Prostate gland (tissue), 2 donors: ENCODE measurements at regions not wholly inside any gene's neighbourhood (a gene's known extent, or its start where the extent isn't known, plus 50 kb on each side); places are given as distances from the start of the nearest gene placed in this dataset.

Experiments used
- DNase-seq: peaks from one replicate; pipeline ENCODE4 v3.0.0-alpha.2; 2019; ENCODE audit warnings: low spot score
- H3K27ac ChIP-seq, 2 donors: fragments of 200-600 bp; sonication (generic); 2 replicates each; pipeline ENCODE4 v1.5.1; 2017 to 2019
- H3K27me3 ChIP-seq: fragments of 200-600 bp; sonication (generic); replicated peaks from 2 replicates; pipeline ENCODE4 v1.5.1; 2019; ENCODE audit not compliant: insufficient read depth
- H3K36me3 ChIP-seq, 2 donors: fragments of 200-600 bp; sonication (generic); 1 replicate in 1 of 2; 2 replicates in 1 of 2; pipeline versions ENCODE4 v1.5.1 to v1.8.1; 2017 to 2019
- H3K4me1 ChIP-seq: fragments of 200-600 bp; sonication (generic); replicated peaks from 2 replicates; pipeline ENCODE4 v1.5.1; 2019
- H3K4me3 ChIP-seq, 2 donors: fragments of 200-600 bp; sonication (generic); 2 replicates each; pipeline ENCODE4 v1.5.1; 2017 to 2019
- H3K9me3 ChIP-seq: fragments of 200-600 bp; sonication (generic); 2 replicates; pipeline ENCODE4 v1.5.1; 2017
- POLR2A ChIP-seq: fragments of 450-650 bp; IDR thresholded peaks from one replicate; pipeline ENCODE4 v1.6.1; 2016; ENCODE audit warnings: antibody characterized with exemption, mild to moderate bottlenecking
- POLR2AphosphoS5 ChIP-seq: sonication (generic); formaldehyde crosslinking; IDR thresholded peaks from one replicate; pipeline ENCODE4 v1.6.1; 2017; ENCODE audit warnings: antibody characterized with exemption
- WGBS: methylation state at CpG from one replicate; pipeline ENCODE4 v1.1.5; 2018; 5-methylcytosine and 5-hydroxymethylcytosine counted together
- intact Hi-C: fragments of 100-400 bp; cut with DNase I; formaldehyde crosslinking; loops from one replicate; pipeline ENCODE4 v1.14.2; 2022
- TF ChIP-seq, protein P1 (sequence below), 4 experiments: fragments of 200-600 bp in 2 of 4; fragments of 450-650 bp in 2 of 4; sonication (generic) in 2 of 4; IDR thresholded peaks; 1 replicate in 3 of 4; 2 replicates in 1 of 4; pipeline ENCODE4 v1.5.1; 2016 to 2019; ENCODE audit warnings: antibody characterized with exemption in 4 of 4, mild to moderate bottlenecking in 2 of 4, moderate library complexity in 2 of 4

DNA sequence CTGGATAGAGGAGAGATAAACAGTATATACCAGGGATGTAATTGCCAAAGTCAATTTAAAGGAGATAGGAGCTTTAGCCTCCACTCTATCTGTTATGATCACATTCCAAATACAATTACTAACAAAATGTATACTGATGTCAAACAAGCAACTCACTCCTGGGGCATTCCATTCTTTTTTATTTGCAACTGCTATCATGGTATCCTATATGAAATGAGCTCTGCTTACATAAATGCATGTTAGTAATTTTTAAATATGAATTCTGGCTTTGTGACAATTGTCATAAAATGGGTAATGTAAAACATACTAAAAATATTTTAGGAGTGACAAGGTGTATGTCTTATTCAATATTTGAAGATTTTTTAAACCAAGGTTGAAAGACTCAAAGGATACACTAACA lies 751.1 kb downstream of the HACE1 start:
- Histone ChIP-seq H3K4me3 (no peak overlapping the region), H3K4me1 (no peaks in the 10 kb centered on the region), H3K36me3 (no peaks in the 10 kb centered on the region)

DNA sequence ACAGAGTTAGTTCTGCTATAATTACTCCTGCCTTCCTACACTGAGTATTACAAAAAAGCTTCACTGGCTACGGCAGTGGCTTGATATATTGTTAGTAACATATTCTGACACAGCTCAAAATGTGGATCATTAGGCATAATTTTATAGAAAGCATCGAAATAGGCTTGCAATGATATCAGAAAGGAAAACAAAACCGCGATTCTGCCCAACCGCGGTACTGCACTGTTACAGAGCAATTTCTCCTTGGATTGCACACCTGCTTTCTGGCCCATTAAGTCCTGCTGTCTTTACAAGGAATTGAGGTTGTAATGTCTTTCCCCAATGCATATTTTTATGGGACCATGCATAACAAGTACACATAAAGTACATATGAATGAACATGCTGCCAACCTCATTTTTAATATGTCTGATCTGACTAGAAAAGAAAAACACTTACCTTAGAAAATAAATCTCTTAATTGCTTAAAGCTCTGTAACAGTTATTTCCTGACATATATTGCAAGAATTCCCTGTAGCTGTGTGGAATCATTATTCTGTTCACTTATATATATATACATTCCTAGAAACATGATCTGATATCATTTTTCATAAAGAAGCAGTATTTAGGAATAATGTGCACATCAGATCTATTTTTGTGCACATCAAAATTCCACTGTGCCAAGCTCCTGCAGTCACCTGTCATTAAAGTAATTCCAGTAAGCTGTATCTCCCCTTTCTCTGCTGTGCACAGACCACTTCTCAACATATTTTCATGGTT lies 763.9 kb downstream of the HACE1 start:
- no peaks in the 10 kb centered on the region for H3K27me3 ChIP-seq
- TF ChIP-seq, protein P1, sequence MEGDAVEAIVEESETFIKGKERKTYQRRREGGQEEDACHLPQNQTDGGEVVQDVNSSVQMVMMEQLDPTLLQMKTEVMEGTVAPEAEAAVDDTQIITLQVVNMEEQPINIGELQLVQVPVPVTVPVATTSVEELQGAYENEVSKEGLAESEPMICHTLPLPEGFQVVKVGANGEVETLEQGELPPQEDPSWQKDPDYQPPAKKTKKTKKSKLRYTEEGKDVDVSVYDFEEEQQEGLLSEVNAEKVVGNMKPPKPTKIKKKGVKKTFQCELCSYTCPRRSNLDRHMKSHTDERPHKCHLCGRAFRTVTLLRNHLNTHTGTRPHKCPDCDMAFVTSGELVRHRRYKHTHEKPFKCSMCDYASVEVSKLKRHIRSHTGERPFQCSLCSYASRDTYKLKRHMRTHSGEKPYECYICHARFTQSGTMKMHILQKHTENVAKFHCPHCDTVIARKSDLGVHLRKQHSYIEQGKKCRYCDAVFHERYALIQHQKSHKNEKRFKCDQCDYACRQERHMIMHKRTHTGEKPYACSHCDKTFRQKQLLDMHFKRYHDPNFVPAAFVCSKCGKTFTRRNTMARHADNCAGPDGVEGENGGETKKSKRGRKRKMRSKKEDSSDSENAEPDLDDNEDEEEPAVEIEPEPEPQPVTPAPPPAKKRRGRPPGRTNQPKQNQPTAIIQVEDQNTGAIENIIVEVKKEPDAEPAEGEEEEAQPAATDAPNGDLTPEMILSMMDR (IDR thresholded peaks at IDR 0.05): no peak
- TF ChIP-seq POLR2A (no peak), POLR2AphosphoS5 (no peak)

More for the DNA sequence above, 751.1 kb downstream of the HACE1 start:
- TF ChIP-seq, protein P1 (IDR thresholded peaks at IDR 0.05): no peak
- TF ChIP-seq POLR2A (no peak), POLR2AphosphoS5 (no peak)
- Histone ChIP-seq H3K27me3 (no peaks in the 10 kb centered on the region), H3K27ac (no peak overlapping the region), H3K9me3 (no peaks in the 10 kb centered on the region)
- no peak for DNase-seq
- intact Hi-C loops: no loop called here

DNA sequence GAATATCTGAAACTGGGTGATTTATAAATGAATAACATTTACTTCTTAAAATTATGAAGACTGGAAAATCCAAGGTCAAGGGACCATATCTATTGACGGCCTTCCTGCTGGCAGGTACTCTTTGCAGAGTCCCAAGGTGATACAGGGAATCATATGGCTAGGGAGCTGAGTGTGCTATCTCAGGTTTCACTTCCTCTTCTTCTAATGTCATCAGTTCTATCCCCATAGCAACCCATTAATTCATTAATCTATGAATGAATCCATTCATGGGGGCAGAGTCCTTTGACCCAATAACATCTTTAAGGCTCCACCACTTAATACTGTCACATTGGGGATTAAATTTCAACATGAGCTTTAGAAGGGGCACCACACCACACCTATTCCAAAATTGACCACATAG lies 772.0 kb downstream of the HACE1 start:
- intact Hi-C loops: no loop called here
- WGBS: 78% methylated on average over 1 of the region's 1 CpG
- Histone ChIP-seq H3K4me3 (no peak overlapping the region), H3K27ac (no peak overlapping the region), H3K27me3 (no peaks in the 10 kb centered on the region), H3K36me3 (no peaks in the 10 kb centered on the region), H3K4me1 (no peaks in the 10 kb centered on the region), H3K9me3 (no peaks in the 10 kb centered on the region)
- no peak for DNase-seq
- no peak for TF ChIP-seq POLR2A
- TF ChIP-seq, protein P1 (IDR thresholded peaks at IDR 0.05): no peak
- TF ChIP-seq POLR2AphosphoS5: no peak

More for the DNA sequence above, 763.9 kb downstream of the HACE1 start:
- Histone ChIP-seq H3K4me1 (no peaks in the 10 kb centered on the region), H3K27ac (no peak overlapping the region), H3K9me3 (no peaks in the 10 kb centered on the region), H3K36me3 (no peaks in the 10 kb centered on the region), H3K4me3 (no peak overlapping the region)
- DNase-seq: no peak
- intact Hi-C loops: no loop called here
- 61% methylated on average over 6 of the region's 6 CpGs for WGBS

DNA sequence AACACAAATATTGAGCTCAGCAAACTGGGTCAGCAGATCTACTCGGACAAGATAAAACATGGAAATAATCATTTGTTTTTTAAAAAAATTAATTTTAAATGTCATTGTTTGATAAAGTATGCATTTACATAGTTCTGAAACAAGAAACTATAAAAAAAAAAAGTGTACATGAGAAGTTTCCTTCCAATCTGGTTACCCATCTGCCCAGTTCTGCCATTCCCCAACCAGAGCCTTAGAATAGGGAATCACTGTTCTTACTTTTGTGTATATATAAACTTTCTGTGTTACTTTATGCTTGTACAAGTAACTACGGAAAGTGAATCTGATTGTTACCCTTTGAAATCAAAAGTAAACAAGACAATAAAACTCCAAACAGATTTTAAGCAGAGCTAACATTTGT lies 791.4 kb downstream of the HACE1 start:
- no peaks in the 10 kb centered on the region for H3K36me3 ChIP-seq
- no peak for DNase-seq
- H3K9me3 ChIP-seq: no peaks in the 10 kb centered on the region
- no peak overlapping the region for H3K4me3 ChIP-seq
- H3K4me1 ChIP-seq: no peaks in the 10 kb centered on the region
- WGBS: 71% methylated on average over 2 of the region's 2 CpGs
- TF ChIP-seq, protein P1 (IDR thresholded peaks at IDR 0.05): no peak
- no peak for TF ChIP-seq POLR2A
- TF ChIP-seq POLR2AphosphoS5: no peak
- intact Hi-C loops: no loop called here
- H3K27ac ChIP-seq: no peak overlapping the region
- H3K27me3 ChIP-seq: no peaks in the 10 kb centered on the region

DNA sequence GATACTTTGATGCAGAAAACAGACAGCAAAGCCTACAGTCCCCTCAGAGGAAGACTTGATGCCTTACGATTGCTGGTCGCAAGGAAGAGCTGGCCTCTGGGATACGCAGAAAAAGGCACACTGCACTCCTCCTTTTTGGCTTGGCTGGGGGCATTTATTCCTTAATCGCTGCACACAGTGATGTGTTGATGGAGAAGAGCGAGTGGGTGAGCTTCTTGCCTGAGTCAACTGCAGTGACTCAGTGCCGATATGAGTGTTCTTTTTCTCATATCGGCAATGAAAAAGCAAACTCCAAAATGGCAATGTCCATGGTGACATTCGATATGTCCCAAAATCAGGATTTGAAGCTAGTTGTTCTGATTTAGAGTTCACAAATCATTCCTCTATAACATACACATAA lies 794.8 kb downstream of the HACE1 start:
- H3K27ac ChIP-seq: no peak overlapping the region
- no peaks in the 10 kb centered on the region for H3K36me3 ChIP-seq
- H3K9me3 ChIP-seq: no peaks in the 10 kb centered on the region
- no peak overlapping the region for H3K4me3 ChIP-seq
- no peaks in the 10 kb centered on the region for H3K4me1 ChIP-seq
- TF ChIP-seq POLR2A (no peak), POLR2AphosphoS5 (no peak)
- TF ChIP-seq, protein P1 (IDR thresholded peaks at IDR 0.05): no peak
- 80% methylated on average over 8 of the region's 8 CpGs for WGBS
- intact Hi-C loops: no loop called here
- H3K27me3 ChIP-seq: no peaks in the 10 kb centered on the region
- no peak for DNase-seq
